AG10803 (cell line): ENCODE measurements at regions not wholly inside any gene's neighbourhood (a gene's known extent, or its start where the extent isn't known, plus 50 kb on each side); places are given as distances from the start of the nearest gene placed in this dataset.
"Not testable (repeated sequence)": the region's sequence is repeated elsewhere in the genome, so short reads cannot be mapped to it uniquely, and the experiment has no call there.

Experiments
- DNase-seq: peaks from one replicate; pipeline ENCODE4 v3.0.0; 2010; ENCODE audit warnings: low read depth
- H3K4me3 ChIP-seq: 2 replicates; pipeline ENCODE4 v1.5.1; 2011; ENCODE audit warnings: mild to moderate bottlenecking, low read length, control low read depth
- CTCF ChIP-seq: conservative IDR thresholded peaks from 2 replicates; pipeline ENCODE4 v1.5.1; 2011; ENCODE audit warnings: mild to moderate bottlenecking, low read length, control low read depth, inconsistent platforms

DNA sequence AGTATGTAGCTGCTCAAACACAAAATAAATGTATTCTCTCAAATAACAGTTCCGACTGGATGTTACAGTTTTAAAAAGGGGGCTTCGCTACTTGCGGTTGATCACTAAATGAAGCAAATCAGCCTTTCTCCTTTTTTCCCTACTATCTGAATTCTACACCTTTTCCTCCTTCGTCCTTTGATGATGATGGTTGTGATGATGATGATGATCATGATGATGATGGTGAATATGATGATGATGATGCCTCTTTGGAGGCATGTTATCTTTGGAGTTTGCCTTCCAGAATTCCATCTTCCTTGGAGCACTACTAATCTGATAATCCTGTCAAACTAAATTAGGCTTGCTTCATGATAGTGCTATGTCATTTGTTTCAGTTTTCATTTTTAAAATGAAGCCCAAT is 1073.3 kb downstream of the SOCS6 start:
- no peak for DNase-seq
- no peak overlapping the region for H3K4me3 ChIP-seq
- no peak for TF ChIP-seq CTCF

DNA sequence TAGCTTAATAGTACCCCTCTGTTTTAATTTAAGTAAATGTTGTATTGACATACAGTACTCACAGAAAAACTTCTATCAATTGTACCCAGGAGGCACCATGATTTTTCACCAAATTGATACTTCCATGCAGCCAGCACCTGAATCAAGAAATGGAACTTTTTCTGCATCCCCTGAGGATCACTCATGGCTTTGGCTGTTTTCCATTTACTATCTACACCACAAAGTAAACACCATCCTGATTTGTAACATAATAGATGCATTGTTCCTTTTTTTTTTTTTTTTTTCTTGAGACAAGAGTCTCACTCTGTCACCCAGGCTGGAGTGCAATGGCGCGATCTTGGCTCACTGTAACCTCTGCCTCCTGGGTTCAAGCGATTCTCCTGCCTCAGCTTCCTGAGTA is 1066.8 kb downstream of the SOCS6 start:
- H3K4me3 ChIP-seq, DNase-seq: not testable (repeated sequence)

- no peak overlapping the region for H3K4me3 ChIP-seq
- TF ChIP-seq CTCF = no peak
- DNase-seq = no peak
Observed at GRCh38 chr18:71352618-71353017, 1063.8 kb downstream of the SOCS6 start.

DNA sequence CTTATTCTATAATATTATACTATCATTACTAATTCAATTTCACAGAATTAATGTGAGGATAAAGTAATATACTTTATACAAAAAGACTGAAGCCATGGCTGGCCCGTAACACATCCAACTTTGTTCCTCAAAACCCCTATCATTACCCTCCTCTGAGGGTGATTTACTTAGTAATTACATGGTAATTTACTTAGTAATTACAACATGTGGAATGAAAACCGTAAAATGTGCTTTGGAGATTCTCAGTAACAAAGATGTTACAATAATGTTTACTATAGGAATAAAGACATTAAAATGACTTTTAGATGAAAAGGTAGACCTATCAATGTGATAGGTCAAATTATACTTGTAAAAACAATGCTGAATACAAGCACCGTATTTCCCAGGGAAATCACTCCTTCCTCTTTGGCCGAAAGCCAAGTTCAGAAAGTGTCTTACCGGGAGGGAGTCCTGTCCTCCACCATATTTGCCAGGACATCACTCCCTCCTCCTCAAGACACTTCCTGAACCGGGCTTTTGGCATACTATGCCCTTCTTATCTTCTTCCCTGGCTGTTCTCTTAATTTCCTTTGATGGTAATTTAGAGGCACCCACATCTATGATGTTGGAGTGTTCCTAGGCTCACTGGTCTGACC is 1047.8 kb downstream of the SOCS6 start:
- TF ChIP-seq CTCF = no peak
- no peak overlapping the region for H3K4me3 ChIP-seq
- DNase-seq = no peak

GRCh38 chr18:71329563-71329962 is 1040.7 kb downstream of the SOCS6 start:
- DNase-seq = no peak
- no peak for TF ChIP-seq CTCF
- H3K4me3 ChIP-seq = no peak overlapping the region

- no peak overlapping the region for H3K4me3 ChIP-seq
- no peak for DNase-seq
- TF ChIP-seq CTCF = no peak
Observed at GRCh38 chr18:71329114-71329513, 1040.3 kb downstream of the SOCS6 start.

- no peak for TF ChIP-seq CTCF
- DNase-seq = no peak
Observed at GRCh38 chr18:71327850-71328249, 1039.0 kb downstream of the SOCS6 start.

GRCh38 chr18:71327441-71327840 is 1038.6 kb downstream of the SOCS6 start:
- no peak for DNase-seq
- TF ChIP-seq CTCF = no peak

More at GRCh38 chr18:71327850-71328249, 1039.0 kb downstream of the SOCS6 start:
- H3K4me3 ChIP-seq = no peak overlapping the region

More at GRCh38 chr18:71327441-71327840, 1038.6 kb downstream of the SOCS6 start:
- H3K4me3 ChIP-seq = no peak overlapping the region
